Anterior cingulate cortex (tissue), 58 donors: ENCODE measurements at regions not wholly inside any gene's neighbourhood (a gene's known extent, or its start where the extent isn't known, plus 50 kb on each side); places are given as distances from the start of the nearest gene placed in this dataset.
"Not testable (repeated sequence)": the region's sequence is repeated elsewhere in the genome, so short reads cannot be mapped to it uniquely, and the experiment has no call there.

Source experiments
- DNase-seq, 58 donors: peaks; one replicate each; lab custom pipeline; 2025; lab: John Stamatoyannopoulos, UW

DNA sequence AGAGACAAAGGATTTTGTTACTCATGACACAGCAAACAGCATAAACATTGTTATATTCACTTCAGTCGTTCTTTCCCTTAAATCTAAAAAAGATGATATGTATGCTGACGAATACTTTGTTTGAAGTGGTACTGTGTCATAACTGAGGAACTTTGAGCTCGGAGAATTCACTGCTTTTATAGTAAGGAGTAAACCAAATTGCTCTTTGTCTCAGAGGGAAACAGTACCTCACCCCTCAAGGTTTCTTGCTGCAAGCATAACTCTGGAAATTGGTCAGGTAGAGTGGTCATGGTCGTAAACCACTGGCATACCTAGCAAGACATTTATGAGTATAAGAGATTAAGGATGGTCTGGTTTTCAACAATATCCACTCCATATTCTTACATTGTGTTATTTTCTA, 160.2 kb upstream of the OR4E1 start:
- DNase-seq: no peak

DNA sequence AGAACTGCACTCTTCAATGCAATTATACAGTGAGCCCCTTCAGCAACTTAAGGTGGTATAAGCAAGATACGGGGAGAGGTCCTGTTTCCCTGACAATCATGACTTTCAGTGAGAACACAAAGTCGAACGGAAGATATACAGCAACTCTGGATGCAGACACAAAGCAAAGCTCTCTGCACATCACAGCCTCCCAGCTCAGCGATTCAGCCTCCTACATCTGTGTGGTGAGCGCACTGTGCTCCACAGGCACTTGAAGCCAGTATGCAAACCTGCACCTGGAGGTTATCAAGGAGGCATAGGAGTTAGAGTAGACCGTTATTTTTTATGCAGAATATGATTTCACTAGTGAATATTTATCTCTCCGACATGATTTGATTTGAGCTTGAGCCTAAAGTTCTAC, 152.2 kb upstream of the OR4E1 start:
- no peak for DNase-seq

GRCh38 chr14:21825149-21825743, 151.6 kb upstream of the OR4E1 start:
- DNase-seq: peak in 1 of 58 donors; percentile 0

DNA sequence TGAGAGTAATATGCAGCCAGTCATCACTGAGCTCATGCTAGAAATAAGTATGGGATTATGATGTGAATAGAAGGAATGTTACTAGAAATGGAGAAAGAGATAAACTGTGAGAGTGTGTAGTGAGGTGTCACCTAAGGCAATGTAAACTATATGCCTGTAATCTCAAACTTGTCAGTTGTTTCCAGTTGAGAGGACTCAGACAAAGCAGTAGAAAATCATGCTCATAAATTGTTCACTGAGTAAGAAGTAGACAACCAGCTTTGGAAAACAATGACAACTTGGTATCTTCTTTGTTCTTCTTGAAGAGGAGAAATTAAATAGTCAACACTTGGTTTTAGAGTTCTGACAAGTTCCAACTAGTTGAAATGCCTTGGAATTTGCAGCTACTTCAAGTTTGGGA, 148.5 kb upstream of the OR4E1 start:
- no peak for DNase-seq

DNA sequence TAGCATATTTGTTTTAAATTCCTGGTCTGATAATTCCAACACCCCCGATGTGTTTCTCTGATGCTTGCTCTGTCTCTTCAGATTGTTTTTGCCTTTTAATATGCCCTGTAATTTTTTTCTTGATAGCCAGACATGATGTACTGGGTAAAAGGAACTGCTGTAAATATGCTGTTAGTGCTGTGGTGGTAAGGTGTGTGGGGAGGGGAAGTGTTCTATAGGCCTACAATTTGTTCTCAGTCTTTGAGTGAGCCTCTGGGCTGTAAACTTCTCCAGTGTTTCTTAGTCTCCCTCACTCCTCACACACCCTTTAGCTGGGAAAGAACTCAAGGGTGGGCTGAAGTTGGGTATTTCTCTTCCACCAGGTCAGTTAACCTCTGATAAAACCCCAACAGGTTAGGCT, 147.0 kb upstream of the OR4E1 start:
- DNase-seq: no peak

DNA sequence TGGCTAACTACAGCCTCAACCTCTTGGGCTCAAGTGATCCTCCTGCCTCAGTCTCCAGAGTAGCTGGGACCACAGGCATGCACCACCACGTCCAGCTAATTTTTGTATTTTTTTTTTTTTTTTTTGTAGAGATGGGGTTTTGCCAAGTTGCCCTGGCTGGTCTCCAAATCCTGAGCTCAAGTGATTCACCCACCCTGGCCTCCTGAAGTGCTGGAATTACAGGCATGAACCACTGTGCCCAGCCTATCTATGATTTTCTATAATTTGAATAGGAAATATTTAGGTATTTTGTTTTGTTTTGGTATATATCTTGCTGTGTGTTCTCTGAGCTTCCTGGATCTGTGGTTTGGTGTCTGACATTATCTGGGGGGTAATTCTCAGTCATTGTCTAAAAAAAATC, 146.3 kb upstream of the OR4E1 start:
- not testable (repeated sequence) for DNase-seq

DNA sequence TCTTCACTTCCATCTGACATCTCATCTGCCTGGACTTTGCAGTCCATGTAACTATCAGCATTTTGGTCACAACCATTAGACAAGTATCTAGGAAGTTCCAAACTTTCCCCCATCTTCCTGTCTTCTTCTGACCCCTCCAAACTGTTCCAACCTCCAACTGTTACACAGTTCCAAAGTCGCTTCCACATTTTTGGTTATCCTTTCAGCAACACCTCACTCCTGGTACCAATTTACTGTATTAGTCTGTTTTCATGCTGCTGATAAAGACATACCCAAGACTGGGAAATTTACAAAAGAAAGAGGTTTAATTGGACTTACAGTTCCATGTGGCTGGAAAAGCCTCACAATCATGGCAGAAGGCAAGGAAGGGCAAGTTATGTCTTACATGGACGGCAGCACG, 143.4 kb upstream of the OR4E1 start:
- not testable (repeated sequence) for DNase-seq

DNA sequence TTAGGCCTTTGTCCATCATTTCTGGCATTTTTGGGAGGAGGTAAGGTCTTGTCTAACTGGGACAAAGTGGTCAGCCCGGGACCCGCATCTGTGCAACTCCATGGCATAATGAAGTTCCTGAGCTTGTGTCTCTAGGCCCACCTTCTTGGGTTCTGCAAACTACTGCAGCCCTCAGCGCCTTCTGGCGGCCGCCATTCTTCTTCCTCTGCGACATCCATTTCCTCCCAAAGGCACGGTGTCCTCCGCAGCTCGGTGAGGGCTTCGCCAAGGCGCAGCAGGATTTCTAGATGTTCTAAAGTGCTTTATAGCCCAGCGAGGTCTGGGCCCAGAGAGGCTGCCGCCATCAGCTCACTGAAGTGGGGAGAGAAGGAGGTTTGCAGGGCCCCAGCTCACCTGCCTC, 134.4 kb upstream of the OR4E1 start:
- DNase-seq: no peak

DNA sequence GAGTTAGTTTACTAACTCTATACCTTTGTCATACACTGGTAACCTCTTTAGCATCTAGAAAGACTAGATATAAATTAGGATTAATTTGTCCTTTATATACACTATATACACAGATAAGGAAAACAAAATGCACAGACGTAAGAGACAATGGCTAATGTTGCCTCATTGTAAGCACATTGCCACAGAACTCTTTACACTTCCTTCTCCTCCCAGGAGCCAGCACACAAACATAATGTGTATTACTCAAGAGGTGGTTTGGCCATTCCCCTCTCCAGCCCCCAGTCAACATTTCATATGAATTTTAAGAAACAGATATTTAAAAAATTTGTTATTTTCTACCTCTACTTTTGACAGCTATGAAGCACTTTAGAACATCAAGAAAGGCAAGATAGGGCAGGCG, 131.4 kb upstream of the OR4E1 start:
- DNase-seq: no peak

DNA sequence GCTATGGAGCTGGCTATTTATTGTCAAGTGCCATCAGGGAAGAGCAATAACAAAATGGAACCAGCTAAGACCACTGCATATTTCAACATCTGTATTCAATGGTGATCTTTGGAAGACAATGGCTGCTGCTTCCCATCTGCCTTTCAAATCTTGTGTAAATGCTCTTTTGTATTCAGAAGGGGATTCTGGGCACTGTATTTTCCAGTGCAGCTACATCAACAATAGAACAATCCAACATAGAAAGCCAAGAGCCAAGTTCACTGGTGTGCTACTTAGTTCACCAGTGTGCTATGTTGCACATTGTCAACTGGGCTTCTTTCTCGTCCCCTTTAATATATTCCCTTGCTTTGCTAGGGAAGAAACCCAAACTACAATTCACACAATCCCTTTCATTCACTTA, 128.8 kb upstream of the OR4E1 start:
- peak in 6 of 58 donors; percentile 2 to 34 (median 11) for DNase-seq

GRCh38 chr14:21796916-21797315, 123.3 kb upstream of the OR4E1 start:
- DNase-seq: peak in 1 of 58 donors; percentile 0

DNA sequence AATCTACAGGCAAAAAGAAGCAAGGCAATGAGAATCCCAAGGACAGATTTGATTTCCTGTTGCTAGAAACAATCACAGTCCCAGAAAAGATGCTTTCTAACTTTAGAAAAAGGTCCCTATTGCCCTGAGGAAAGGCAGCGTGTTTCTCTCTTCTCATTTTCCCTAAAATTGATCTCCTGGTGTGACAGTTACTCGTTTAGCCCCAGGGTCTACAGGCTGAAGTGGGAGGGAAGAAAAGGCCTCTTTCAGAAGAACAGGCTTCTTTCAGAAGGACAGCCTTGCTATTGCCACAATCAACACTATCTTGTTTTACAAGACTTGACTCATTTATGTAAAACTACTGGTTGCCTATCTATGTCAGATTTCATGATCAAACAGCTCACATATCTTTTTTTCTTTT, 121.8 kb upstream of the OR4E1 start:
- DNase-seq: no peak

- DNase-seq: no peak
These were observed 118.1 kb upstream of the OR4E1 start for GRCh38 chr14:21791749-21792148.

DNA sequence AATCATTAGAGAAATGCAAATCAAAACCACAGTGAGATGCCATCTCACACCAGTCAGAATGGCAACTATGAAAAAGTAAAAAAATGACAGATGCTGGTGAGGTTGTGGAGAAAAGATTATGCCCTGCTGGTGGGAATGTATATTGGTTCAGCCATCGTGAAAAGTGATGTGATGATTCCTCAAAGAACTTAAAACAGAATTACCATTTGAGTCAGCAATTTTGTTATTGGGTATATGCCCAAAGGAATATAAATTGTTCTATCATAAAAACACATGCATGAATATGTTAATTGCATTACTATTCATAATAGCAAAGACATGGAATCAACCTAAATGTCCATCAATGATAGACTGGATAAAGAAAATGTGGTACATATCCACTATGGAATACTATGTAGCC, 115.1 kb upstream of the OR4E1 start:
- DNase-seq: not testable (repeated sequence)

DNA sequence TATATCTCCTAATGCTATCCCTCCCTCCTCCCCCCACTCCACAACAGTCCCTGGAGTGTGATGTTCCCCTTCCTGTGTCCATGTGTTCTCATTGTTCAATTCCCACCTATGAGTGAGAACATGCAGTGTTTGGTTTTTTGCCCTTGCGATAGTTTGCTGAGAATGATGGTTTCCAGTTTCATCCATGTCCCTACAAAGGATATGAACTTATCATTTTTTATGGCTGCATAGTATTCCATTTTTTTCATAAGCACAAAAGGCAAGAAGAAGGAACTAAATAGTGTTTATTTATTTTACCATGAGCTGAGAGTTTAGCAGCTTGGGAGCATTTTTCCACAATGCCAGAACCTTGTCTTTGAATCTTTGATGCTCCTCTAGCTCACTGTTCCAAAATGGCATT, 113.6 kb upstream of the OR4E1 start:
- not testable (repeated sequence) for DNase-seq

- no peak for DNase-seq
These were observed 107.9 kb upstream of the OR4E1 start for GRCh38 chr14:21781543-21781942.

- no peak for DNase-seq
These were observed 106.9 kb upstream of the OR4E1 start for GRCh38 chr14:21780429-21781084.

DNA sequence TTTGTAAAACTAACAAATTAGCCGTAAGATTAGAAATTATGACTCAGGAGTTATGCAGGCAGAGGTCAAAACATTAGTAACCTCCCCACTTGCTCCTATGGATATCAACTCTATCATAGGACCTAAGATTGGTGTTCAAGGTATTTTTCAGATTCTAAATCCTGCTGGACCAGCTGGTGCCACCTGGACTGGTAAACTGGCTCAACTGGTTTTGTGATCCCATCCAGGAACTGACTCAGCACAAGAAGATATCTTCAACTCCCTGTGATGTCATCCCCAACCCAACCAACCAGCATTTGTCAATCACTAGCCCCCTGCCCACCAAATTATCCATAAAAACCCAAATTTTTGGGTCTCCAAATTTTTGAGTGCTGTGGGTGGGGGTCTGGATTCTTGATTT, 98.1 kb upstream of the OR4E1 start:
- DNase-seq: no peak

DNA sequence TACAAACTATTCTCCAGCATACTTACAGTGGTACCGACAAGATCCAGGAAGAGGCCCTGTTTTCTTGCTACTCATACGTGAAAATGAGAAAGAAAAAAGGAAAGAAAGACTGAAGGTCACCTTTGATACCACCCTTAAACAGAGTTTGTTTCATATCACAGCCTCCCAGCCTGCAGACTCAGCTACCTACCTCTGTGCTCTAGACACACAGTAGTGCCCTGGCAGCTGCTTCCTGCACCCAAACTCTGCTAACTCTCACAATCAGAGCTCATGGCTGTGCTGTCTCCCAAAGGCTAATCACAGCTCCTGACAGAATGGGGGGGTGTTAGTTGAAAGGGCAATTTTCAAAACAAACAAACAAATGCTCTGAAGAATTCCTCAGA, 95.2 kb upstream of the OR4E1 start:
- DNase-seq: no peak

- no peak for DNase-seq
These were observed 94.7 kb upstream of the OR4E1 start for GRCh38 chr14:21768116-21768874.

GRCh38 chr14:21760360-21760759, 86.7 kb upstream of the OR4E1 start:
- not testable (repeated sequence) for DNase-seq

- no peak for DNase-seq
These were observed 75.8 kb upstream of the OR4E1 start for GRCh38 chr14:21749306-21749868.
